B cell (primary cell): ENCODE measurements at regions not wholly inside any gene's neighbourhood (a gene's known extent, or its start where the extent isn't known, plus 50 kb on each side); places are given as distances from the start of the nearest gene placed in this dataset.
"Not testable (repeated sequence)": the region's sequence is repeated elsewhere in the genome, so short reads cannot be mapped to it uniquely, and the experiment has no call there.

Experiments used
- ATAC-seq: fragments of 200-7000 bp; cut with Tn5 transposase; one replicate; pipeline ENCODE4 v1.10.0; 2021; ENCODE audit warnings: low read depth, mild to moderate bottlenecking, moderate number of reproducible peaks, moderate library complexity
- CTCF ChIA-PET: fragments of 350-600 bp; sonication (Branson Sonifier 250); formaldehyde crosslinking; loops from one replicate; lab custom pipeline; 2021; ENCODE audit warnings: antibody characterized with exemption, inconsistent platforms; lab: Charles Lee
- POLR2A ChIA-PET: fragments of 350-600 bp; sonication (Branson Sonifier 250); formaldehyde crosslinking; loops from one replicate; lab custom pipeline; 2021; ENCODE audit warnings: antibody characterized with exemption; lab: Charles Lee
- DNase-seq: peaks from one replicate; pipeline ENCODE4 v3.0.0; 2013
- H2AFZ ChIP-seq: 2 replicates; pipeline ENCODE4 v1.6.1; 2012; ENCODE audit warnings: mild to moderate bottlenecking, low read depth, low read length; ENCODE audit not compliant: insufficient read depth, poor library complexity, severe bottlenecking
- H3K27ac ChIP-seq, 2 donors: 1 replicate in 1 of 2; 2 replicates in 1 of 2; pipeline ENCODE4 v1.5.1; 2012 to 2013; ENCODE audit warnings: low read length in 2 of 2, mild to moderate bottlenecking in 2 of 2, moderate library complexity in 1 of 2
- H3K27me3 ChIP-seq, 4 experiments: fragments of 200-600 bp in 1 of 4; sonication (generic) in 1 of 4; replicated peaks in 1 of 4; 1 replicate in 2 of 4; 2 replicates in 2 of 4; pipeline versions ENCODE4 v1.6.1 to v1.7.0; 2013 to 2016; ENCODE audit warnings: low read length in 3 of 4, mild to moderate bottlenecking in 2 of 4, mixed read lengths in 1 of 4, moderate library complexity in 1 of 4; ENCODE audit not compliant: insufficient read depth in 4 of 4, control insufficient read depth in 3 of 4; ENCODE audit errors: control extremely low read depth in 1 of 4
- H3K36me3 ChIP-seq, 2 experiments: replicated peaks in 1 of 2; 1 replicate in 1 of 2; 2 replicates in 1 of 2; pipeline versions ENCODE4 v1.6.1 to v1.7.1; 2013; ENCODE audit warnings: low read length in 1 of 2; ENCODE audit not compliant: insufficient read depth in 2 of 2, control insufficient read depth in 1 of 2; ENCODE audit errors: control extremely low read depth in 1 of 2, extremely low read depth in 1 of 2
- H3K4me1 ChIP-seq, 2 donors: fragments of 200-600 bp in 1 of 2; sonication (generic) in 1 of 2; 1 replicate in 1 of 2; 2 replicates in 1 of 2; pipeline versions ENCODE4 v1.5.1 to v1.6.1; 2013 to 2017; ENCODE audit warnings: low read length in 2 of 2; ENCODE audit not compliant: control insufficient read depth in 2 of 2, insufficient read depth in 2 of 2
- H3K4me2 ChIP-seq: replicated peaks from 2 replicates; pipeline ENCODE3; 2012; ENCODE audit warnings: mild to moderate bottlenecking, low read depth, low read length; ENCODE audit not compliant: poor library complexity, severe bottlenecking
- H3K4me3 ChIP-seq, 5 experiments: fragments of 200-600 bp in 1 of 5; sonication (generic) in 1 of 5; 1 replicate in 3 of 5; 2 replicates in 2 of 5; pipeline versions ENCODE4 v1.5.1 to v1.7.0; 2011 to 2016; ENCODE audit warnings: low read length in 4 of 5, mild to moderate bottlenecking in 4 of 5, low read depth in 2 of 5, control low read depth in 1 of 5, moderate library complexity in 1 of 5; ENCODE audit not compliant: insufficient read depth in 1 of 5; ENCODE audit errors: control extremely low read depth in 1 of 5, extremely low read depth in 1 of 5
- H3K79me2 ChIP-seq: fragments of 200-600 bp; sonication (generic); one replicate; pipeline ENCODE4 v1.6.0; 2016; ENCODE audit warnings: low read length; ENCODE audit not compliant: control insufficient read depth, insufficient read depth
- H3K9ac ChIP-seq: fragments of 200-600 bp; sonication (generic); 2 replicates; pipeline ENCODE4 v1.6.1; 2017; ENCODE audit warnings: mild to moderate bottlenecking, low read length, moderate library complexity
- H3K9me3 ChIP-seq, 3 donors: one replicate each; pipeline versions ENCODE4 v1.6.1 to v1.7.1; 2013; ENCODE audit warnings: low read length in 2 of 3; ENCODE audit not compliant: control insufficient read depth in 2 of 3, insufficient read depth in 1 of 3; ENCODE audit errors: control extremely low read depth in 1 of 3
- H4K20me1 ChIP-seq: 2 replicates; pipeline ENCODE4 v1.6.0; 2012; ENCODE audit warnings: mild to moderate bottlenecking, low read length; ENCODE audit not compliant: insufficient read depth, control insufficient read depth, poor library complexity, severe bottlenecking
- H3K27ac Mint-ChIP-seq: one replicate; pipeline ENCODE4 v1.8.0; 2021; ENCODE audit warnings: mixed read lengths
- H3K27me3 Mint-ChIP-seq: one replicate; pipeline ENCODE4 v1.8.0; 2021; ENCODE audit warnings: mixed read lengths
- H3K4me1 Mint-ChIP-seq: one replicate; pipeline ENCODE4 v1.8.0; 2021; ENCODE audit warnings: mixed read lengths
- H3K4me3 Mint-ChIP-seq: one replicate; pipeline ENCODE4 v1.8.0; 2021; ENCODE audit warnings: mixed read lengths
- H3K9me3 Mint-ChIP-seq: one replicate; pipeline ENCODE4 v1.8.0; 2022; ENCODE audit warnings: mixed read lengths; ENCODE audit not compliant: insufficient read depth
- EZH2 ChIP-seq: IDR thresholded peaks from 2 replicates; pipeline ENCODE4 v1.6.1; 2012; ENCODE audit warnings: borderline replicate concordance, low read depth, mild to moderate bottlenecking, moderate library complexity, low read length; ENCODE audit not compliant: insufficient read depth, poor library complexity, severe bottlenecking
- WGBS: methylation state at CpG from one replicate; pipeline ENCODE4 v1.1.5; 2013; ENCODE audit warnings: missing lambda C conversion rate; ENCODE audit not compliant: insufficient coverage; 5-methylcytosine and 5-hydroxymethylcytosine counted together
- intact Hi-C: fragments of 100-400 bp; cut with micrococcal nuclease; formaldehyde crosslinking; loops from one replicate; pipeline ENCODE4 v1.10.0; 2022
- TF ChIP-seq, protein P1 (sequence below): fragments of 200-600 bp; IDR thresholded peaks from one replicate; pipeline ENCODE4 v1.8.0; 2022; ENCODE audit warnings: antibody characterized with exemption, mild to moderate bottlenecking

DNA sequence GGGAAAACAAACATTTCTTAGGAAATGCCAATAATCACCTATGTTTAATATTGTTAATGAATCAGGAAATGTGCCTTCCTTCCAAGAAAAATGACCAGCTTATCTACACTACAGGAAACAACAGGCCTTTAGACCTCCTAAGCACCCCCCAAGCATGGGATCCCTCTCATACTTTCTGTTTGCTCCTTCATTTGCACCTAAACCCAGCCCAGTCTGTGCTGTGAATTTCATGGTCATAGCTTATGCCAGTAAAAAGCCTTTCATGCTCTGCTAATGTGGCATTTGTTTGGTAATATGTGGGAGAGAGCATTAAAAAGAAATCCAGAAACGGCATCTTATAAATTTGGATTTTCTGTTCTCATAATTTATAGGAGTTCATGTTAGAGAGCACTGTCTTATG lies 511.1 kb downstream of the EBF1 start:
- peaks cover 4% of the 10 kb centered on the region for H3K27me3 Mint-ChIP-seq
- Histone ChIP-seq H3K9ac (no peak overlapping the region), H3K27ac (no peak overlapping the region), H3K79me2 (no peaks in the 10 kb centered on the region), H3K4me1 (peaks cover 15 to 17% of the 10 kb centered on the region in 2 donors), H3K36me3 (no peaks in the 10 kb centered on the region), H3K4me2 (no peak overlapping the region), H4K20me1 (no peaks in the 10 kb centered on the region), H3K27me3 (no peaks in the 10 kb centered on the region), H2AFZ (no peak overlapping the region), H3K4me3 (no peak overlapping the region), H3K9me3 (peaks cover 3 to 9% (median 3%) of the 10 kb centered on the region in 3 donors)
- peaks cover 5% of the 10 kb centered on the region for H3K9me3 Mint-ChIP-seq
- no CpG with 5 or more reads among the region's 1 CpG for WGBS
- no peak for DNase-seq
- intact Hi-C loops: no loop called here
- no peak for ATAC-seq
- no peak for TF ChIP-seq EZH2
- TF ChIP-seq, protein P1, sequence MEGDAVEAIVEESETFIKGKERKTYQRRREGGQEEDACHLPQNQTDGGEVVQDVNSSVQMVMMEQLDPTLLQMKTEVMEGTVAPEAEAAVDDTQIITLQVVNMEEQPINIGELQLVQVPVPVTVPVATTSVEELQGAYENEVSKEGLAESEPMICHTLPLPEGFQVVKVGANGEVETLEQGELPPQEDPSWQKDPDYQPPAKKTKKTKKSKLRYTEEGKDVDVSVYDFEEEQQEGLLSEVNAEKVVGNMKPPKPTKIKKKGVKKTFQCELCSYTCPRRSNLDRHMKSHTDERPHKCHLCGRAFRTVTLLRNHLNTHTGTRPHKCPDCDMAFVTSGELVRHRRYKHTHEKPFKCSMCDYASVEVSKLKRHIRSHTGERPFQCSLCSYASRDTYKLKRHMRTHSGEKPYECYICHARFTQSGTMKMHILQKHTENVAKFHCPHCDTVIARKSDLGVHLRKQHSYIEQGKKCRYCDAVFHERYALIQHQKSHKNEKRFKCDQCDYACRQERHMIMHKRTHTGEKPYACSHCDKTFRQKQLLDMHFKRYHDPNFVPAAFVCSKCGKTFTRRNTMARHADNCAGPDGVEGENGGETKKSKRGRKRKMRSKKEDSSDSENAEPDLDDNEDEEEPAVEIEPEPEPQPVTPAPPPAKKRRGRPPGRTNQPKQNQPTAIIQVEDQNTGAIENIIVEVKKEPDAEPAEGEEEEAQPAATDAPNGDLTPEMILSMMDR: no peak
- H3K27ac Mint-ChIP-seq: no peak overlapping the region
- POLR2A ChIA-PET: no interaction called here
- CTCF ChIA-PET: no interaction called here
- peaks cover 19% of the 10 kb centered on the region for H3K4me1 Mint-ChIP-seq
- no peak overlapping the region for H3K4me3 Mint-ChIP-seq

GRCh38 chr5:158586054-158586453 lies 513.7 kb downstream of the EBF1 start:
- H3K4me1 Mint-ChIP-seq: peaks cover 19% of the 10 kb centered on the region
- ATAC-seq: no peak
- no peaks in the 10 kb centered on the region for H4K20me1 ChIP-seq
- no peak overlapping the region for H3K4me2 ChIP-seq
- H3K27me3 Mint-ChIP-seq: peaks cover 4% of the 10 kb centered on the region
- no peak overlapping the region for H3K27ac Mint-ChIP-seq
- CTCF ChIA-PET: interaction anchor here (0.8 kb wide), 1 partner anchor 14 kb away, joined by 3 read pairs; no protein-coding TSS in a partner anchor
- no peak for TF ChIP-seq EZH2
- TF ChIP-seq, protein P1: no peak
- H3K36me3 ChIP-seq: no peaks in the 10 kb centered on the region
- no peaks in the 10 kb centered on the region for H3K79me2 ChIP-seq
- peaks cover 4 to 10% (median 10%) of the 10 kb centered on the region in 3 donors for H3K9me3 ChIP-seq
- H3K4me3 Mint-ChIP-seq: no peak overlapping the region
- no peaks in the 10 kb centered on the region for H3K27me3 ChIP-seq
- peaks cover 5% of the 10 kb centered on the region for H3K9me3 Mint-ChIP-seq
- DNase-seq: no peak
- 100% methylated on average over 2 of the region's 2 CpGs for WGBS
- H3K4me3 ChIP-seq: no peak overlapping the region
- no peak overlapping the region for H3K27ac ChIP-seq
- no peak overlapping the region for H2AFZ ChIP-seq
- H3K4me1 ChIP-seq: peaks cover 15 to 17% of the 10 kb centered on the region in 2 donors
- no peak overlapping the region for H3K9ac ChIP-seq
- POLR2A ChIA-PET: no interaction called here
- intact Hi-C loops: no loop called here

- ATAC-seq, POLR2A ChIA-PET: not testable (repeated sequence)
- peaks cover 11% of the 10 kb centered on the region for H3K9me3 Mint-ChIP-seq
These were observed 517.0 kb downstream of the EBF1 start for GRCh38 chr5:158582669-158583068.

More at GRCh38 chr5:158582669-158583068, 517.0 kb downstream of the EBF1 start:
- H4K20me1 ChIP-seq, intact Hi-C loops, H3K27me3 ChIP-seq, H3K9ac ChIP-seq, H3K4me1 ChIP-seq, H3K4me3 ChIP-seq, H2AFZ ChIP-seq, H3K79me2 ChIP-seq, H3K27ac ChIP-seq, H3K36me3 ChIP-seq, H3K4me1 Mint-ChIP-seq, H3K4me2 ChIP-seq, H3K27me3 Mint-ChIP-seq, H3K27ac Mint-ChIP-seq, DNase-seq, H3K4me3 Mint-ChIP-seq: not testable (repeated sequence)
- WGBS: 94% methylated on average over 10 of the region's 27 CpGs
- CTCF ChIA-PET: interaction anchor here (0.8 kb wide), 1 partner anchor 11 kb away, joined by 3 read pairs; no protein-coding TSS in a partner anchor
- peaks cover 5 to 16% (median 10%) of the 10 kb centered on the region in 3 donors for H3K9me3 ChIP-seq
